ENCODE measurements at regions not wholly inside any gene's neighbourhood (a gene's known extent, or its start where the extent isn't known, plus 50 kb on each side); places are given as distances from the start of the nearest gene placed in this dataset.

GRCh38 chr2:6079405-6079804, 387.2 kb downstream of the SOX11 start:
- POLR2A ChIA-PET, result no interaction called here

More at GRCh38 chr2:6079405-6079804, 387.2 kb downstream of the SOX11 start:
- Histone ChIP-seq H3K9me3 (ENCODE audit: control insufficient read depth in 1 of 2, insufficient read depth in 1 of 2, low read depth in 1 of 2, low read length in 2 of 2) (peaks cover 12 to 31% of the 10 kb centered on the region in 2 experiments; a peak in 2 of 4 replicates), H3K9me2 (ENCODE audit: insufficient read depth) (no peaks in the 10 kb centered on the region), H3K27ac (ENCODE audit: low read depth, low read length) (no peak overlapping the region), H3K79me2 (ENCODE audit: insufficient read depth, low read length) (no peaks in the 10 kb centered on the region), H3K36me3 (ENCODE audit: control insufficient read depth in 1 of 2, insufficient read depth in 2 of 2, low read length in 2 of 2) (no peaks in the 10 kb centered on the region), H3K9ac (ENCODE audit: low read length) (no peak overlapping the region), H4K20me1 (ENCODE audit: insufficient read depth) (no peaks in the 10 kb centered on the region), H3K27me3 (ENCODE audit: insufficient read depth, low read length) (no peaks in the 10 kb centered on the region), H3K4me3 (replicated peaks in 1 of 2; ENCODE audit: low read depth in 1 of 2, low read length in 2 of 2) (no peak overlapping the region), H3K4me1 (ENCODE audit: control insufficient read depth in 1 of 2, insufficient read depth in 2 of 2, low read length in 2 of 2) (no peaks in the 10 kb centered on the region), H2AFZ (ENCODE audit: low read depth, low read length, poor library complexity, severe bottlenecking) (no peak overlapping the region), H3K4me2 (ENCODE audit: low read length) (no peak overlapping the region)
- ATAC-seq, result no peak
- ChIA-PET CTCF (no interaction called here), RAD21 (ENCODE audit: low non-redundant PET in 1 of 2, low total read pairs in 2 of 2, uncharacterized antibody in 2 of 2, unreplicated experiment in 2 of 2) (no interaction called here)
- no TSS peak for BruUV-seq (replicated peaks)
- no peak for DNase-seq (ENCODE audit: low read depth, low spot score)
- intact Hi-C loops (cut with micrococcal nuclease), result no loop called here
- no peak for TF ChIP-seq ZFX (IDR thresholded peaks at IDR 0.05)
- TF ChIP-seq EZH2phosphoT487 (IDR thresholded peaks at IDR 0.05; ENCODE audit: borderline replicate concordance), result no peak
- TF ChIP-seq CBX3 (IDR thresholded peaks at IDR 0.05; ENCODE audit: low read depth), result no peak
- TF ChIP-seq, protein P1, sequence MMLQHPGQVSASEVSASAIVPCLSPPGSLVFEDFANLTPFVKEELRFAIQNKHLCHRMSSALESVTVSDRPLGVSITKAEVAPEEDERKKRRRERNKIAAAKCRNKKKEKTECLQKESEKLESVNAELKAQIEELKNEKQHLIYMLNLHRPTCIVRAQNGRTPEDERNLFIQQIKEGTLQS (IDR thresholded peaks at IDR 0.05), result no peak
- no peak for TF ChIP-seq SRF (IDR thresholded peaks at IDR 0.05; ENCODE audit: low read depth)
- TF ChIP-seq, protein P2, sequence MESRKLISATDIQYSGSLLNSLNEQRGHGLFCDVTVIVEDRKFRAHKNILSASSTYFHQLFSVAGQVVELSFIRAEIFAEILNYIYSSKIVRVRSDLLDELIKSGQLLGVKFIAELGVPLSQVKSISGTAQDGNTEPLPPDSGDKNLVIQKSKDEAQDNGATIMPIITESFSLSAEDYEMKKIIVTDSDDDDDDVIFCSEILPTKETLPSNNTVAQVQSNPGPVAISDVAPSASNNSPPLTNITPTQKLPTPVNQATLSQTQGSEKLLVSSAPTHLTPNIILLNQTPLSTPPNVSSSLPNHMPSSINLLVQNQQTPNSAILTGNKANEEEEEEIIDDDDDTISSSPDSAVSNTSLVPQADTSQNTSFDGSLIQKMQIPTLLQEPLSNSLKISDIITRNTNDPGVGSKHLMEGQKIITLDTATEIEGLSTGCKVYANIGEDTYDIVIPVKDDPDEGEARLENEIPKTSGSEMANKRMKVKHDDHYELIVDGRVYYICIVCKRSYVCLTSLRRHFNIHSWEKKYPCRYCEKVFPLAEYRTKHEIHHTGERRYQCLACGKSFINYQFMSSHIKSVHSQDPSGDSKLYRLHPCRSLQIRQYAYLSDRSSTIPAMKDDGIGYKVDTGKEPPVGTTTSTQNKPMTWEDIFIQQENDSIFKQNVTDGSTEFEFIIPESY (IDR thresholded peaks at IDR 0.05; ENCODE audit: extremely low read depth, insufficient replicate concordance, low read length), result no peak
- TF ChIP-seq YY1 (IDR thresholded peaks at IDR 0.05; ENCODE audit: extremely low read depth, insufficient replicate concordance, low read depth, low read length), result no peak
- TF ChIP-seq ELF1 (IDR thresholded peaks at IDR 0.05; ENCODE audit: borderline replicate concordance, low read depth), result no peak
- TF ChIP-seq EZH2 (IDR thresholded peaks at IDR 0.05), result no peak
- TF ChIP-seq POLR2A (IDR thresholded peaks at IDR 0.05; ENCODE audit: borderline replicate concordance, extremely low read depth, insufficient read depth, insufficient read length), result no peak

Data from HCT116 (cell line).